ENCODE measurements at regions not wholly inside any gene's neighbourhood (a gene's known extent, or its start where the extent isn't known, plus 50 kb on each side); places are given as distances from the start of the nearest gene placed in this dataset.

GRCh38 chr4:18684932-18685331 is 663.4 kb upstream of the LCORL start:
- TF ChIP-seq CTCF (conservative IDR thresholded peaks at IDR 0.05; ENCODE audit: control insufficient read depth, insufficient read depth, low read depth, low read length): no peak
- DNase-seq (ENCODE audit: low read depth): no peak
- no peak overlapping the region for H3K4me3 ChIP-seq (ENCODE audit: control insufficient read depth, low read depth, low read length)

- no peak overlapping the region for H3K4me3 ChIP-seq (ENCODE audit: control insufficient read depth, low read depth, low read length)
- TF ChIP-seq CTCF (conservative IDR thresholded peaks at IDR 0.05; ENCODE audit: control insufficient read depth, insufficient read depth, low read depth, low read length): no peak
- DNase-seq (ENCODE audit: low read depth): no peak
Observed at GRCh38 chr4:18676526-18676915, 655.0 kb upstream of the LCORL start.

GRCh38 chr4:18675586-18676525 is 654.3 kb upstream of the LCORL start:
- no peak for DNase-seq (ENCODE audit: low read depth)
- no peak for TF ChIP-seq CTCF (conservative IDR thresholded peaks at IDR 0.05; ENCODE audit: control insufficient read depth, insufficient read depth, low read depth, low read length)
- H3K4me3 ChIP-seq (ENCODE audit: control insufficient read depth, low read depth, low read length): no peak overlapping the region

- no peak for TF ChIP-seq CTCF (conservative IDR thresholded peaks at IDR 0.05; ENCODE audit: control insufficient read depth, insufficient read depth, low read depth, low read length)
- no peak overlapping the region for H3K4me3 ChIP-seq (ENCODE audit: control insufficient read depth, low read depth, low read length)
- no peak for DNase-seq (ENCODE audit: low read depth)
Observed at GRCh38 chr4:18670034-18670433, 648.5 kb upstream of the LCORL start.

- H3K4me3 ChIP-seq (ENCODE audit: control insufficient read depth, low read depth, low read length): no peak overlapping the region
- no peak for TF ChIP-seq CTCF (conservative IDR thresholded peaks at IDR 0.05; ENCODE audit: control insufficient read depth, insufficient read depth, low read depth, low read length)
Observed at GRCh38 chr4:18669390-18669789, 647.8 kb upstream of the LCORL start.

GRCh38 chr4:18666322-18666721 is 644.8 kb upstream of the LCORL start:
- DNase-seq (ENCODE audit: low read depth): no peak
- no peak overlapping the region for H3K4me3 ChIP-seq (ENCODE audit: control insufficient read depth, low read depth, low read length)
- no peak for TF ChIP-seq CTCF (conservative IDR thresholded peaks at IDR 0.05; ENCODE audit: control insufficient read depth, insufficient read depth, low read depth, low read length)

More at GRCh38 chr4:18669390-18669789, 647.8 kb upstream of the LCORL start:
- no peak for DNase-seq (ENCODE audit: low read depth)
